COR-L47 (cell line): ENCODE measurements at regions not wholly inside any gene's neighbourhood (a gene's known extent, or its start where the extent isn't known, plus 50 kb on each side); places are given as distances from the start of the nearest gene placed in this dataset.
"Not testable (repeated sequence)": the region's sequence is repeated elsewhere in the genome, so short reads cannot be mapped to it uniquely, and the experiment has no call there.

Experiments
- DNase-seq: peaks from one replicate; lab custom pipeline; 2025; lab: John Stamatoyannopoulos, UW

DNA sequence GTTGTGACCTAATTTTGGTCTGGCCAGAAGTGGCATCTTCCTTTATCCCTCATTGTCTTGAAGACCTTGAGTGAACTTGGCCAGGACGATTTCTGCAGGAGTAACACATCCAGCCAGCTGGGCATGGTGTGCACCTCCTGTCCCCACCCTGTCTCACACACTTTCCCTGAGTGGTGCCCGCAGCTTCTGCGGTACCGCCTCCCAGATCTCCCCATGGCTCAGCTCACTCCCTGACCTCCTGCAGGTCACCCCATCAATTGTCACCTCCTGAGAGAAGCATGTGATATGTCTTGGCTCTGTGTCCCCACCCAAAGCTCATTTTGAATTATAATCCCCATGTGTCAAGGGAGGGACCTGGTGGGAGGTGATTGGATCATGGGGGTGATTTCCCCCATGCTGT is 50.2 kb upstream of the TP53I11 start:
- DNase-seq: no peak

DNA sequence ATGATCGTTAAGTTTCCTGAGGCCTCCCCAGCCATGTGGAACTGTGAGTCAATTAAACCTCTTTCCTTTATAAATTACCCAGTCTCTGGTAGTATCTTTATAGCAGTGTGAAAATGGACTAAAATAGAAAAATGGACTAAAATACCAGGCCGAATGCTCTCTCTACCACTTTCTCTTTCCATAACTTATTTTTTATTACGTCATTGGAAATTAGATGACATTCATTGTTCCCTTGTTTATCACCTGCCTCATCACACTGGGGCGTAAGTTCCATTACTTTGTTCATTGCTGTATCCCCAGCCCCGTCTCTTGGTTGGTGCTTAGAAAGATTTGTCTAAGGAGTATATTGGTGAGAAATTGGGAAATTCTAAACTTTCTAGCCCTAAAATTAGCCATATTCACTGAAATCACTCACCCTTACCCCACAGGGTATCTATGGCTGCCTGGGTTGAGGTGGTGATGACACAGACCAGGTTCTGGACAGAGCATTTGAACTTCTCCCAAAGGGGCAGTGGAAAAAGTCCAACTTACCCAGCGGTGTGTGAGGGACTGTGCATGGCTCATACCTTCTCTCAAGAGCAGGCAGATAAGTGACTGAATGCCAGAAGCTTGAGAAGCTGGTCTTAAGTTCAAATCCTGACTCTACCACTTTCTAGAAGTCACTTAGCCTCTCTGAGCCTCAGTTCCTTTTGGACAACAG is 50.9 kb upstream of the TP53I11 start:
- DNase-seq: no peak

DNA sequence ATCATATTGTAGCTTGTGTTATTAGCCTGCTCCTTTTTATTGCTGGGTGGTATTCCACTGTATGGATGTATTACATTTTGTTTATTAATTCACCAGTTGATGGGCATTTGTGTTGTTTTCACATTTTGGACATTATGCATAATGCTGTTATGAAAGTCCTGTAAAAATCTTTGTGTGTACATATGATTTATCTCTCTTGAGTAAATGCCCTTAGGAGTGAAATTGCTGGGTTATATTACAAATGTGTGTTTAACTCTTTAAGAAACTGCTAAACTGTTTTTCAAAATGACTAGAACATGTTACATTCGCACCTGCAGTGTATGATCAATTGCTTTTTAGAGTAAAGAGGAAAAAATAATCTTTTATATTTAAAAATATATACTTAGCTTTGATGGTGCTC is 54.4 kb upstream of the TP53I11 start:
- no peak for DNase-seq

DNA sequence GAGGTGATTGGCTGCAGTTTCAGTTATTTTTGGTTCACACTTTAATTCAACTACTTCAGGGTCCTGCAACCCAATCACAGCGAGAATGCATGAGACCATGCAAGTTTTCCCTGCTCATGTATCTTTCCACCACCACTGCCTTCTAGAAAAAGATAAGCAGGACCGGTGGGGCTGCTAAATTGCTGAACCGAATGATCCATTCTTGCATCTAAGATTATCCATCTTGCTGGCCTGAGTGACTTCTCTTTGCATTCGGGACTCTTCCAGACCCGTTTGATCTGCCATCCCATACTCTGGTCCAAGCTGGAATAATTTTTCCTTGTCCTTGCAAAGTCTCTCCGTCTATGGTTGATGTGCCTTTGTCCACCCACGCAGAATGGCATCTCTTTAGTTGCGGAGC is 56.3 kb upstream of the TP53I11 start:
- no peak for DNase-seq

GRCh38 chr11:45015983-45016382 is 65.3 kb upstream of the TP53I11 start:
- DNase-seq: not testable (repeated sequence)

DNA sequence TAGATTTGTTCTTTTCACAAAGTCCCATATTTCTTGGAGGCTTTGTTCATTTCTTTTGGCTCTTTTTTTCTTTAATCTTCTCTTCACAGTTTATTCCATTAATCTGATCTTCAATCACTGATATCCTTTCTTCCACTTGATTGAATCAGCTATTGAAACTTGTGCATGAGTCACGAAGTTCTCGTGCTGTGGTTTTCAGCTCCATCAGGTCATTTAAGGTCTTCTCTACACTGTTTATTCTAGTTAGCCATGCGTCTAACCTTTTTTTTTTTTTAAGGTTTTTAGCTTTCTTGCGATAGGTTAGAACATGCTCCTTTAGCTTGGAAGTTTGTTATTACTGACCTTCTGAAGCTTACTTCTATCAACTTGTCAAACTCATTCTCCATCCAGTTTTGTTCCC is 65.8 kb upstream of the TP53I11 start:
- DNase-seq: not testable (repeated sequence)

GRCh38 chr11:45017329-45017728 is 66.6 kb upstream of the TP53I11 start:
- DNase-seq: no peak

DNA sequence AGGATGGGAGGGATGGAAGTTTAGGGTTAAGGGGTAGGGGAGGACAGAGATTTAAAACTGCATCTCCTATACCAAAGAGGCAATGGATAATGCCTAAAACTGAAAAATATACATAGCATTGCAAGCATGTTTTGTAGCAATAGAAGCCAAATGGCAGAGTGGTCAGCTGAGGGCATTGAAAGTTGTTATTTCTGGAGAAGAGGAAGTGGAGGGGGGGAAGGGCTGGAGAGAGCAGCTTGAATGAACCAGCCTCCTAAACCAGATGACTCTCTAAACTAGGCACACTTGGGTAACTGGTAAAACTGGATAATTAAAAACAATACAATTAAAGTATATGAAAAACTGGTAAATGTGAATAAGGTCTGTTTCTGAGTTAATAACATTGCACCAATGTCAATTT is 70.3 kb upstream of the TP53I11 start:
- DNase-seq: no peak

- DNase-seq: peak; percentile 65
Observed at GRCh38 chr11:45021692-45022141, 71.0 kb upstream of the TP53I11 start.

GRCh38 chr11:45022294-45023064 is 71.8 kb upstream of the TP53I11 start:
- DNase-seq: no peak

- DNase-seq: no peak
Observed at GRCh38 chr11:45023065-45023365, 72.3 kb upstream of the TP53I11 start.

GRCh38 chr11:45024316-45024715 is 73.6 kb upstream of the TP53I11 start:
- DNase-seq: no peak

DNA sequence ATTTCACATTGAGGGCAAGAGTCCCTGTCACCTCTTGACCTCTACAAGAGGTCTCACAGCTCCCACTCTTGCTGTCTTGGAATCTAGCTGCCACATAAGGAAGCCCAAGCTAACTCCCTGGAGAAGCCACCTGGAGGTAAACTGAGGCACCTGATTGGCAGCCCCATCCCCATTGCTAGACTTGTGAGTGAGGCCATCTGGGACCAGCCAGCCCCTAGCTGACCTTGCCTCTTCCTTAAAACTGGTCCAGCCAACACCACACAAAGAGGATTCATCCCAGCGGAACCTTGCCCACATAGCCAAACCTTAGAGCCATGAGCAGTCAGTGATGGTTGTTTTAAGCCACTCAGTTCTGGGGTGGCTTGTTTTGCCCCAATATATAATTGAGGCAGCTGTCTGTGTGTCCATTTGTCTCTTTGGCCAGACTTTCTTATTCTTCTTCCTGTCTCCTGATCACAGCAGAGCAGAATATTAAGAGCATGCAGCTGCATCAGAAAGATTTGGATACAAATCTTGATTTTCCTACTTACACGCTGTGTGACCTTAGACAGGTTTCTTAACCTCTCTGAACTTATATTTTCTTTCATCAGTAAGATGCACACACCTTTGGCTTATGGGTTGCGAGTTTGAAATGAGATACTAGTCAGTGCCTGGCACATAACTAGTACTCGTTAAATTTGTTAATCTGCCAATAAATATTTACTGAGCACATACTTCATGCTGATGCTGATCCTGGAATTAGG is 74.3 kb upstream of the TP53I11 start:
- no peak for DNase-seq

GRCh38 chr11:45025716-45026492 is 75.2 kb upstream of the TP53I11 start:
- peak; percentile 61 for DNase-seq

DNA sequence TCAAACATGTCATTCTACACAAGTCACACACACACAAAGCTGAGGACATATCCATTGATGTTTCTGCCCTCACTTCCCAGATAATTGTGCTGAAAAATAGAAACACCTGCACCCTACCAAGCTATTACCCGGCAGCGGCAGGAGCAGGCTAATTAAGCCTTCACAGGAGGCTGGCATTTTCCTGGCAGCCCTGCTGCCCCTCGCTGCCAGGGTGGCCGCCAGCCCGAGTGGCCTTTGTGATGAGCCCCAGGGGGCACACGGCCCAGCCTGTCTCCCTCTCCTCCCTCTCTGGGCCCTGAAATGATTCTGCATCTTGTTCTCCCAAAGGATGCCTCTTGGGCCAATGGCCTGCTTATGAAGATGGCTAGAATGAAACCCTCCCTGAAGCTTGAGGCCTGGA is 76.2 kb upstream of the TP53I11 start:
- peak; percentile 93 for DNase-seq

DNA sequence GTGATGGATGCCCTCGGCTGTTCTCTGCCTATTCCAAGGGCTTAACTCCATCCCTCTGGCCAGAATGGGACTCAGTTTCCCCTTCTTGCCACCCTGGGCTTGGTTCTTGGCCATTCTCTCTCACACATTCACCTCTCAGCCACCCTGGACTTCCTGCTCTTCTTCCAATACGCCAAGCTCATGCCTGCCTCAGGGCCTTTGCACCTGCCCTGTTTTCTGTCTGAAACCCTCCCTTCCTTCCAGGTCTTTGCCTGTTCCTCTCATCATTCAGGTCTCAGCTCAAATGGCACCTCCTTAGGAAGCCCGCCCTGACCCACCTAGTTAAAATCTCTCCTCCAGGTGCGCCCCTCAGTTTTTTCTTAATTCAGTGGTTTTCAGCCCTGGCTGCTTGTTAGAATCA is 76.6 kb upstream of the TP53I11 start:
- no peak for DNase-seq

DNA sequence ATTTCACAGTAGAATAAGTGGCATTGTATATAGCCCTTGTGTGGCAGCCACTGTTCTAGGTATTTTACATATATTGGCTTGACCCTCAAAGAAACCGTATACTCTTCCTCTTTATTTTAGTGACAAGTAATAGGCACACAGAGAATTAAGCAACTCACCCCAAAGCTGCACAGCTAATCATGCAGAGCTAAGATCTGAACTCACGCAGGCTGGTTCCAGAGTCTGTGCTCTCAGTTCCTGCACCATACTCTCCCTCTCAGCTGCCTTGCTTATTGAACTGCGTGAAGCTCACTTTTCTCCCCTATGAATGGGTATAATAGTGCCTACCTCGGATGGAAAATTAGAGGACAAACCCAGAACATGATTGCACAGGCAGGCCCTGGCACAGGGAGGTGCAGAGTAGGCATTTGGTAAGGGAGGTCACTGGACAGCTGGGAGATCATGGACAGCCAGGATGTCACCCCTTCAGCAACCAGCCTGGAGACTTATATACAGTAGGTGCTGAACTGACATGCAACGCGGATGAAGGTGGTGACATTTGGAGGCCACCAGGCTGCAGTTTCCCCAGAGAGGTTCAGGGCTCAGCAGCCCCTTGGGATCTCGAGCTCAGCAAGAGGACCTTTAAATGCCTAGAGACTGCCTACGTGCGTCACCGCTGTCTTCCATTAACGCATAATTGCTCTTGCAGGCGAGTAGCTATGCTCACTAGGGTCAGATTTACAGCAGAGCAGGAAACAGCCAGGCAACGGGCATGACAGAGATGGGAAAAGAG is 78.4 kb upstream of the TP53I11 start:
- no peak for DNase-seq

DNA sequence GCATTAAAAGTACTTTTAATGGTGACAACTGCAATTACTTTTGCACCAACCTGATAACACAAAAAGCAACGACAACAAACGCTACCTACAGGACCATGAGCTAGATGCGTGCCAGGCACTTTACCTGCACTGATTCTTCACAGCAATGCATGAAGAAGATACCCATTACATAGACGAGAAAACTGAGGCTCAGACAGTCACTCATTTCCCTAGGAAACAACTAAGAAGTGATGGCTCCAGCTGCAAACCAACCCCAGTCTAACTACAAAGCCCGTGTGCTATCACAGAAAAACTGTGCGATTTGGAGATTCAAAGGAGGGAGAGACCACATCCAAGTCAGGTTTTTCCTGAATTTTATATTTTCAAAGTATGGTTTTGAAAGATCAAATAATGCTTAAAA is 80.1 kb upstream of the TP53I11 start:
- no peak for DNase-seq

- DNase-seq: no peak
Observed at GRCh38 chr11:45031912-45032519, 81.3 kb upstream of the TP53I11 start.

DNA sequence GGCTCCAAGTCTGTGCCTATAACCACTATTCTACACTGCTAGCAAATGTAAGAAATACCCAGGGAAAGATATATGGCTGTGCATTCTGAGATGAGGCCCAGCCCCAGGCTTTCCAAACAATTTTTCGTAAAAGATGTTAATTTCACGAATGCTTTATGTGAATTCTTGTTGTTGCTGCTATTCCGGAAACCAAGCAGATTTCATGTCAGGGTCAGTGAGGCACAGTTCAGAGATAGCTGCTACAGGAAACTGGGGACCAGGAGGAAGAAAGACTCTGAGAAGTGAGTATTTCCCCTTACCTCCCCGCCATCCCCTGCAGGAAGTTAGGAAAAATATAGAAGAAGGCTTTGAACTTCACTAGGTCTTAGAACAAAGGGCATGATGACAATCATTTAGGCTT is 84.7 kb upstream of the TP53I11 start:
- DNase-seq: no peak

DNA sequence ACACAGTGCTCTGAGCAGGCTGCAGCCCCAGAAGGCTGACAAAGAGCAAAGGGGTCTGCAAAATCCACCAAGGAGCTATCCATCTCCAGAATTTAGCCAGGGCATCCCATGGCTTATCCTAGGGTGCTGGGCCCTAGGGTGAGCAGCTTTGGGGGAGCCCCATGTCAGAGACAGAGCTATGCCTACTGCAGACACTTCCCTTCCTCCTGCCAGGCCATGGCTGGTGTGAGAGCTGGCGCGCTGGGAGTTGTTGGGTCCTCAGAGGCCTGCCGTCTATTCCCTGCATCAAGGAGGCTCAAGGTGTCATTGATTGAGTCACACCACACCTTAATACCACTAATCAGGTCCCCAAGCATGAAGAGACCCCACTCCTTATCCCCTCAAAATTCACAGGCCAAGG is 85.3 kb upstream of the TP53I11 start:
- DNase-seq: no peak
